GM18507 (cell line): ENCODE measurements at regions not wholly inside any gene's neighbourhood (a gene's known extent, or its start where the extent isn't known, plus 50 kb on each side); places are given as distances from the start of the nearest gene placed in this dataset.
A peak's percentile ranks its signal among the peaks of the same experiment; 100 is the strongest.
"Not testable (repeated sequence)": the region's sequence is repeated elsewhere in the genome, so short reads cannot be mapped to it uniquely, and the experiment has no call there.

Source experiments
- DNase-seq: peaks from one replicate; pipeline ENCODE4 v3.0.0; 2011; ENCODE audit warnings: low read depth; ENCODE audit not compliant: insufficient read length; ENCODE audit errors: extremely low spot score
- FAIRE-seq: peaks from 2 replicates; lab custom pipeline; 2011; peaks lifted over from hg19 to GRCh38; lab: Jason Lieb, UNC

GRCh38 chr10:91000470-91000869 is 79.6 kb upstream of the ANKRD1 start:
- FAIRE-seq (peak; percentile 24), DNase-seq (no peak)

- FAIRE-seq (no peak), DNase-seq (no peak)
These were observed 80.1 kb upstream of the ANKRD1 start for GRCh38 chr10:91000985-91001384.

- no peak for FAIRE-seq
- DNase-seq: no peak
These were observed 81.8 kb upstream of the ANKRD1 start for GRCh38 chr10:91002656-91003055.

- FAIRE-seq, DNase-seq: not testable (repeated sequence)
These were observed 82.5 kb upstream of the ANKRD1 start for GRCh38 chr10:91003379-91003778.

- peak; percentile 21 for FAIRE-seq
These were observed 84.4 kb upstream of the ANKRD1 start for GRCh38 chr10:91005276-91005675.

GRCh38 chr10:91006001-91006751 is 85.3 kb upstream of the ANKRD1 start:
- FAIRE-seq: no peak
- DNase-seq: peak; percentile 23

More at GRCh38 chr10:91005276-91005675, 84.4 kb upstream of the ANKRD1 start:
- DNase-seq: not testable (repeated sequence)

- DNase-seq (peak; percentile 40), FAIRE-seq (peak; percentile 95)
These were observed 86.0 kb upstream of the ANKRD1 start for GRCh38 chr10:91006752-91007346.

- DNase-seq (no peak), FAIRE-seq (peak; percentile 74)
These were observed 86.8 kb upstream of the ANKRD1 start for GRCh38 chr10:91007655-91008054.

GRCh38 chr10:91009121-91009520 is 88.2 kb upstream of the ANKRD1 start:
- no peak for FAIRE-seq
- no peak for DNase-seq

GRCh38 chr10:91010952-91011351 is 90.1 kb upstream of the ANKRD1 start:
- DNase-seq (no peak), FAIRE-seq (no peak)

- no peak for FAIRE-seq
- no peak for DNase-seq
These were observed 91.6 kb upstream of the ANKRD1 start for GRCh38 chr10:91012502-91012901.

GRCh38 chr10:91013985-91014384 is 93.1 kb upstream of the ANKRD1 start:
- FAIRE-seq (no peak), DNase-seq (no peak)

GRCh38 chr10:91017198-91017597 is 96.3 kb upstream of the ANKRD1 start:
- FAIRE-seq: no peak
- no peak for DNase-seq

- FAIRE-seq (no peak), DNase-seq (no peak)
These were observed 101.0 kb upstream of the ANKRD1 start for GRCh38 chr10:91021901-91022300.

GRCh38 chr10:91022390-91022789 is 101.5 kb upstream of the ANKRD1 start:
- no peak for FAIRE-seq
- no peak for DNase-seq

- DNase-seq (no peak), FAIRE-seq (no peak)
These were observed 102.2 kb upstream of the ANKRD1 start for GRCh38 chr10:91022924-91023699.

- FAIRE-seq: no peak
These were observed 103.0 kb upstream of the ANKRD1 start for GRCh38 chr10:91023700-91024398.

GRCh38 chr10:91024541-91024940 is 103.7 kb upstream of the ANKRD1 start:
- FAIRE-seq (no peak), DNase-seq (no peak)

More at GRCh38 chr10:91023700-91024398, 103.0 kb upstream of the ANKRD1 start:
- no peak for DNase-seq

GRCh38 chr10:91032611-91033206 is 111.8 kb upstream of the ANKRD1 start:
- DNase-seq (no peak), FAIRE-seq (no peak)
